B cell (primary cell): ENCODE measurements at regions not wholly inside any gene's neighbourhood (a gene's known extent, or its start where the extent isn't known, plus 50 kb on each side); places are given as distances from the start of the nearest gene placed in this dataset.

Experiments used
- ATAC-seq: fragments of 200-7000 bp; cut with Tn5 transposase; one replicate; pipeline ENCODE4 v1.10.0; 2021; ENCODE audit warnings: low read depth, mild to moderate bottlenecking, moderate number of reproducible peaks, moderate library complexity
- CTCF ChIA-PET: fragments of 350-600 bp; sonication (Branson Sonifier 250); formaldehyde crosslinking; loops from one replicate; lab custom pipeline; 2021; ENCODE audit warnings: antibody characterized with exemption, inconsistent platforms; lab: Charles Lee
- POLR2A ChIA-PET: fragments of 350-600 bp; sonication (Branson Sonifier 250); formaldehyde crosslinking; loops from one replicate; lab custom pipeline; 2021; ENCODE audit warnings: antibody characterized with exemption; lab: Charles Lee
- DNase-seq: peaks from one replicate; pipeline ENCODE4 v3.0.0; 2013
- H2AFZ ChIP-seq: 2 replicates; pipeline ENCODE4 v1.6.1; 2012; ENCODE audit warnings: mild to moderate bottlenecking, low read depth, low read length; ENCODE audit not compliant: insufficient read depth, poor library complexity, severe bottlenecking
- H3K27ac ChIP-seq, 2 donors: 1 replicate in 1 of 2; 2 replicates in 1 of 2; pipeline ENCODE4 v1.5.1; 2012 to 2013; ENCODE audit warnings: low read length in 2 of 2, mild to moderate bottlenecking in 2 of 2, moderate library complexity in 1 of 2
- H3K27me3 ChIP-seq, 4 experiments: fragments of 200-600 bp in 1 of 4; sonication (generic) in 1 of 4; replicated peaks in 1 of 4; 1 replicate in 2 of 4; 2 replicates in 2 of 4; pipeline versions ENCODE4 v1.6.1 to v1.7.0; 2013 to 2016; ENCODE audit warnings: low read length in 3 of 4, mild to moderate bottlenecking in 2 of 4, mixed read lengths in 1 of 4, moderate library complexity in 1 of 4; ENCODE audit not compliant: insufficient read depth in 4 of 4, control insufficient read depth in 3 of 4; ENCODE audit errors: control extremely low read depth in 1 of 4
- H3K36me3 ChIP-seq, 2 experiments: replicated peaks in 1 of 2; 1 replicate in 1 of 2; 2 replicates in 1 of 2; pipeline versions ENCODE4 v1.6.1 to v1.7.1; 2013; ENCODE audit warnings: low read length in 1 of 2; ENCODE audit not compliant: insufficient read depth in 2 of 2, control insufficient read depth in 1 of 2; ENCODE audit errors: control extremely low read depth in 1 of 2, extremely low read depth in 1 of 2
- H3K4me1 ChIP-seq, 2 donors: fragments of 200-600 bp in 1 of 2; sonication (generic) in 1 of 2; 1 replicate in 1 of 2; 2 replicates in 1 of 2; pipeline versions ENCODE4 v1.5.1 to v1.6.1; 2013 to 2017; ENCODE audit warnings: low read length in 2 of 2; ENCODE audit not compliant: control insufficient read depth in 2 of 2, insufficient read depth in 2 of 2
- H3K4me2 ChIP-seq: replicated peaks from 2 replicates; pipeline ENCODE3; 2012; ENCODE audit warnings: mild to moderate bottlenecking, low read depth, low read length; ENCODE audit not compliant: poor library complexity, severe bottlenecking
- H3K4me3 ChIP-seq, 5 experiments: fragments of 200-600 bp in 1 of 5; sonication (generic) in 1 of 5; 1 replicate in 3 of 5; 2 replicates in 2 of 5; pipeline versions ENCODE4 v1.5.1 to v1.7.0; 2011 to 2016; ENCODE audit warnings: low read length in 4 of 5, mild to moderate bottlenecking in 4 of 5, low read depth in 2 of 5, control low read depth in 1 of 5, moderate library complexity in 1 of 5; ENCODE audit not compliant: insufficient read depth in 1 of 5; ENCODE audit errors: control extremely low read depth in 1 of 5, extremely low read depth in 1 of 5
- H3K79me2 ChIP-seq: fragments of 200-600 bp; sonication (generic); one replicate; pipeline ENCODE4 v1.6.0; 2016; ENCODE audit warnings: low read length; ENCODE audit not compliant: control insufficient read depth, insufficient read depth
- H3K9ac ChIP-seq: fragments of 200-600 bp; sonication (generic); 2 replicates; pipeline ENCODE4 v1.6.1; 2017; ENCODE audit warnings: mild to moderate bottlenecking, low read length, moderate library complexity
- H3K9me3 ChIP-seq, 3 donors: one replicate each; pipeline versions ENCODE4 v1.6.1 to v1.7.1; 2013; ENCODE audit warnings: low read length in 2 of 3; ENCODE audit not compliant: control insufficient read depth in 2 of 3, insufficient read depth in 1 of 3; ENCODE audit errors: control extremely low read depth in 1 of 3
- H4K20me1 ChIP-seq: 2 replicates; pipeline ENCODE4 v1.6.0; 2012; ENCODE audit warnings: mild to moderate bottlenecking, low read length; ENCODE audit not compliant: insufficient read depth, control insufficient read depth, poor library complexity, severe bottlenecking
- H3K27ac Mint-ChIP-seq: one replicate; pipeline ENCODE4 v1.8.0; 2021; ENCODE audit warnings: mixed read lengths
- H3K27me3 Mint-ChIP-seq: one replicate; pipeline ENCODE4 v1.8.0; 2021; ENCODE audit warnings: mixed read lengths
- H3K4me1 Mint-ChIP-seq: one replicate; pipeline ENCODE4 v1.8.0; 2021; ENCODE audit warnings: mixed read lengths
- H3K4me3 Mint-ChIP-seq: one replicate; pipeline ENCODE4 v1.8.0; 2021; ENCODE audit warnings: mixed read lengths
- H3K9me3 Mint-ChIP-seq: one replicate; pipeline ENCODE4 v1.8.0; 2022; ENCODE audit warnings: mixed read lengths; ENCODE audit not compliant: insufficient read depth
- CTCF ChIP-seq: fragments of 200-600 bp; IDR thresholded peaks from one replicate; pipeline ENCODE4 v1.8.0; 2022; ENCODE audit warnings: antibody characterized with exemption, mild to moderate bottlenecking
- EZH2 ChIP-seq: IDR thresholded peaks from 2 replicates; pipeline ENCODE4 v1.6.1; 2012; ENCODE audit warnings: borderline replicate concordance, low read depth, mild to moderate bottlenecking, moderate library complexity, low read length; ENCODE audit not compliant: insufficient read depth, poor library complexity, severe bottlenecking
- WGBS: methylation state at CpG from one replicate; pipeline ENCODE4 v1.1.5; 2013; ENCODE audit warnings: missing lambda C conversion rate; ENCODE audit not compliant: insufficient coverage; 5-methylcytosine and 5-hydroxymethylcytosine counted together
- intact Hi-C: fragments of 100-400 bp; cut with micrococcal nuclease; formaldehyde crosslinking; loops from one replicate; pipeline ENCODE4 v1.10.0; 2022

GRCh38 chr9:1941989-1942388, 73.2 kb upstream of the SMARCA2 start:
- H3K79me2 ChIP-seq: no peaks in the 10 kb centered on the region
- Mint-ChIP-seq H3K4me1 (peaks cover 22% of the 10 kb centered on the region), H3K27me3 (peaks cover 10% of the 10 kb centered on the region), H3K4me3 (no peak overlapping the region), H3K9me3 (no peaks in the 10 kb centered on the region), H3K27ac (no peak overlapping the region)
- no peak overlapping the region for H3K4me2 ChIP-seq
- H3K36me3 ChIP-seq: no peaks in the 10 kb centered on the region
- no peak overlapping the region for H3K9ac ChIP-seq
- ChIA-PET CTCF (interaction anchor here (1.2 to 3.4 kb wide), 2 partner anchors 73 to 144 kb away, joined by 3 to 12 read pairs; no protein-coding TSS in a partner anchor), POLR2A (no interaction called here)
- TF ChIP-seq EZH2 (no peak), CTCF (no peak)
- H3K27ac ChIP-seq: no peak overlapping the region
- peaks cover 0 to 3% (median 0%) of the 10 kb centered on the region in 4 experiments for H3K27me3 ChIP-seq
- H4K20me1 ChIP-seq: no peaks in the 10 kb centered on the region
- DNase-seq (no peak), ATAC-seq (no peak)
- no peak overlapping the region for H3K4me3 ChIP-seq
- H3K9me3 ChIP-seq: no peaks in the 10 kb centered on the region
- H3K4me1 ChIP-seq: peaks cover 7 to 13% of the 10 kb centered on the region in 2 donors
- intact Hi-C loops: loop anchor here (10.0 kb wide), 2 partner anchors 143 to 237 kb away; no protein-coding TSS in a partner anchor
- WGBS: no CpG with 5 or more reads among the region's 3 CpGs
- H2AFZ ChIP-seq: no peak overlapping the region

GRCh38 chr9:1946526-1947283, 68.4 kb upstream of the SMARCA2 start:
- H3K27ac ChIP-seq: no peak overlapping the region
- Mint-ChIP-seq H3K4me3 (no peak overlapping the region), H3K27ac (no peak overlapping the region), H3K27me3 (peaks cover 8% of the 10 kb centered on the region), H3K9me3 (no peaks in the 10 kb centered on the region), H3K4me1 (no peaks in the 10 kb centered on the region)
- no peak overlapping the region for H3K4me3 ChIP-seq
- H3K4me1 ChIP-seq: no peaks in the 10 kb centered on the region
- no peaks in the 10 kb centered on the region for H4K20me1 ChIP-seq
- H3K4me2 ChIP-seq: no peak overlapping the region
- H3K9me3 ChIP-seq: no peaks in the 10 kb centered on the region
- no peak for ATAC-seq
- no peaks in the 10 kb centered on the region for H3K79me2 ChIP-seq
- peaks cover 0 to 5% (median 1%) of the 10 kb centered on the region in 4 experiments for H3K27me3 ChIP-seq
- intact Hi-C loops: loop anchor here (10.0 kb wide), 2 partner anchors 138 to 242 kb away; no protein-coding TSS in a partner anchor
- TF ChIP-seq EZH2: no peak
- TF ChIP-seq CTCF: no peak
- H2AFZ ChIP-seq: no peak overlapping the region
- DNase-seq: no peak
- ChIA-PET POLR2A (no interaction called here), CTCF (no interaction called here)
- no peak overlapping the region for H3K9ac ChIP-seq
- no peaks in the 10 kb centered on the region for H3K36me3 ChIP-seq
- 100% methylated on average over 5 of the region's 7 CpGs for WGBS
